ENCODE measurements at regions not wholly inside any gene's neighbourhood (a gene's known extent, or its start where the extent isn't known, plus 50 kb on each side); places are given as distances from the start of the nearest gene placed in this dataset.
"Not testable (repeated sequence)": the region's sequence is repeated elsewhere in the genome, so short reads cannot be mapped to it uniquely, and the experiment has no call there.

GRCh38 chr3:104297617-104298016 is 1069.1 kb upstream of the ALCAM start:
- no peak for DNase-seq

- no peak for DNase-seq
Observed at GRCh38 chr3:104298662-104299061, 1068.0 kb upstream of the ALCAM start.

DNA sequence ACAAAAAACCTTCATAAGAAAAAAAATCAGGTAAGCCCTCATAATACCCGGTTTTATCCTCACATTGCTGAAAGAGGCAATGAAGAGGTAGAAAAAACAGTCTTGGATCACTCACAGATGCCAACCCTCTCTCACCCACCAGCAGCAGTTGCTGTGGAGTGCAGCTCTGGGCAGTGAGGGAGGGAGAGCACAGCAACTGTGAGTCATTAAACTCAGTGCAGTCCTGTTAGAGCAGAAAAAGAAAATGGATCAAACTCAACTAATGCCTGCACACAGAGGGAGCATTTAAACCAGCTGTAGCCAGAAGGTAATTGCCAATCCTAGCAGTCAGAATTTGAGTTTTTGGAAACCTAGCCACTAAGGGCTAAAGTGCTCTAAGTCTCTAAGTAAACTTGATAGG is 1050.6 kb upstream of the ALCAM start:
- DNase-seq, result no peak

GRCh38 chr3:104323226-104323625 is 1043.5 kb upstream of the ALCAM start:
- no peak for DNase-seq

DNA sequence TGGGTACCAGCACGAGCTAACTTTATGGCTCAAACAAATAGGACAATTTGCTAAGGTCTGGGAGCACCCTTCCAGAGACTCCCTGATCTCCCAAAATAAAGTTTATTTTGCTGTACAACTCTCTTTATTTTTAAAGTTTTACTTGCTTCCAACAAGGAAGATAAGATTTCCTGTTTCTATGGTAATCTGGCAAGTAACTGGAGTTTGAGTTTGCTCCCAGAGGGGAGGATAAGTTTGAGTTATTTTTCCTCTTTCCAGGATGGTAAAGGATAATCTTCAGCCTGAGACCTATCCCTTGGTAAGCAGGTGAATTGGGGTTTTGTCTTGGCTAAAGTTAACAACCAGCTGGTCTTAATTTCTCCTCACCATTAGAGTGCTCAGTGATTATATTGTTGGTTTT is 1019.4 kb upstream of the ALCAM start:
- DNase-seq, result no peak

DNA sequence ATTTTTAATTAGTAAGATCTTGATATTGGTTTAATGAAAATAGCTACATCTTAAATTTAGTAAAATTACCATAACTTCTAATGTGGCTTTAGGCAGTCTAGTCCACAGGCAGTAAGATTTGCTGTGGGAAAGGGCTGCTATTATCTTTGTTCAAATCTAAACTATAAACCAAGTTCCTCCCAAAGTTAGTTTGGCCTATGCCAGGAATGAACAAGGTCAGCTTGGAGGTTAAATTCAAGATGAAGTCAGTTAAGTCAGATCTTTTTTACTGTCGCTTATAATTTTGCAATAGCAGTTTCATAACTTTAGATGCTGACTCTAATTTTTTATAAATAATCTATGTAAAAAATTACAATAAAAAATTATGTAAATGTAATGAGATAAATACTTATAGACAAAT is 1016.9 kb upstream of the ALCAM start:
- DNase-seq, result no peak

GRCh38 chr3:104353951-104354350 is 1012.8 kb upstream of the ALCAM start:
- no peak for DNase-seq

GRCh38 chr3:104359546-104359945 is 1007.2 kb upstream of the ALCAM start:
- no peak for DNase-seq

- no peak for DNase-seq
Observed at GRCh38 chr3:104360038-104360437, 1006.7 kb upstream of the ALCAM start.

DNA sequence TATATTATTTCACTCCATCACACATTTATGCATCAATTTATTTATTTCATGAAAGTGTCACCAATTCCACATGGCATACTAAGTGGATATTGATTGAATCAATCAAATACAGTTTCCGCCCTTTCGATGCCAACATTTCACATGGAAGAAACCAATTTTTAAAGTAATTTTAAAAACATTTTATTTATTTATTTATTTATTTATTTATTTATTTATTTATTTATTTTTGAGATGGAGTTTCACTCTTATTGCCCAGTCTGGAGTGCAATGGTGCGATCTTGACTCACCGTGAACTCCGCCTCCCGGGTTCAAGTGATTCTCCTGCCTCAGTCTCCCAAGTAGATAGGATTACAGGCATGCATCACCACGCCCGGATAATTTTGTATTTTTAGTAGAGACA is 1005.0 kb upstream of the ALCAM start:
- DNase-seq, result not testable (repeated sequence)

DNA sequence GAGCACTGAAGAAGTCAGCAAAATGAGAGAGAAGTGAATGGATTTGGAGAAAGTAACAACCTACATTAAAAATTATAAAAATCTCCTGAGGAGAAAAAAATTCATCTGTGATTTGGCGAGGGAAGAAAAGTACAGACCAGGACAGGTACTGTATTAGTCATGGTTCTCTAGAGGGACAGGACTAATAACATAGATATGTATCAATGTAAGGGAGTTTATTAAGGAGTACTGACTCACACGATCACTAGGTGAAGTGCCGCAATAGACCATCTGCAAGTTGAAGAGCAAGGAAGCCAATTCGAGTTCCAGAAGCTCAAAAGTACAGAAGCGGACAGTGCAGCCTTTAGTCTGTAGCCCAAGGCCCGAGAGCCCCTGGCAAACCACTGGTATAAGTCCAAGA is 1004.4 kb upstream of the ALCAM start:
- DNase-seq, result no peak

DNA sequence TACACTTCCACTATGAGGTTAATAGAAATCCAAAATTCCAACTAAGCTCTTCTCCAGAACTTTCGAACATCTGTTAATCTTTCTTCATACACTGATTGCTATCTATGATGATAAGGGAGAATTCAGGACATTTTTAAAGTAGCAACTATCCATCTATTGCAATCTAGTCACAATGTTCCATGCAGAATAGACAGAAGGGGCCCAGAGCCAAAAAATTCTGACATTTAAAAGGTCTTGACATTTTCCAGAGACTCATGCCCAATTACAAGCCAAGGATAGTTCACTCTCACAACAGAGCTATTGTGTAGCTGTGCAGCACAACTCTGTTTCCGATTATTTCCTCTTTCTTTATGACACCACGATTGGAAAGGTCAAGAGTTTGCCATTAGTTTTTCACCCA is 999.7 kb upstream of the ALCAM start:
- DNase-seq, result no peak

DNA sequence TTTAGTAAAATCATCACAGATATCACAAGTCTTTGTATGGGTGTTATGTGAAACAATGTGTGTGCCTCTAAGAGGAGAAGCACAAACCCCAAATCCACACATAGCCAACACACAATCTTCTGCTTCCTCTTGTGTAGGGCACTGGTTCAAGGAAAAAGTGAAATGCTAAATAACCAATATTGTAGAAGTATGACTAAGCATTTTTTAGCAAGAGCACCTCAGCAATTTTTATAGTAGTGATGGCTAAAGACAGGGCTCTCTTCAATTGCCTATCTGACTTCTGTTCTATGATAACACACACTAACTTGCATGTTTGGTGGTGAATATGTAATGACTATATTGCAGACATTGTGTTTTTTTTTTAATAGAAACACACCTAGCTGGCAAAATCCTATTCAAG is 997.9 kb upstream of the ALCAM start:
- DNase-seq, result no peak

GRCh38 chr3:104385421-104385820 is 981.3 kb upstream of the ALCAM start:
- DNase-seq, result no peak

DNA sequence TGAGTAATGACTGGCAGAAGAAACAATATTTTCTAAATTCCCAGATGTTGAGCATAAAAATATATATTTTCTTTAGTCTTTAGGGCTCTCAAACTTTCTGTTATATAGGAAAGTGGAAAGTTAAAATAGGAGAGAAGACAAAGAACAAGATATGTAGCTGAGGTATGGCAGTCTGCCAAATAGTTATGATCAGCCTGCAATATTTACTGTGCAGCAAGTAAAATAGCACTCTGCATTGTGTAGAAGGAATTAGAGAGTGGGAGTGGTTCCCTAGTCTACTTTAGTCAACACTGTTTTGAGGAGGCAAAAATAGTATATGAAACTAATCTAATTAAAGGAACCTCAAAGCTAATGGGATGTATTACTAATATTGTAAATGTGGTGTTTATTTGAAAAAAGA is 978.1 kb upstream of the ALCAM start:
- DNase-seq, result no peak

GRCh38 chr3:104392327-104392726 is 974.4 kb upstream of the ALCAM start:
- DNase-seq, result no peak

GRCh38 chr3:104396974-104397669 is 969.6 kb upstream of the ALCAM start:
- DNase-seq, result no peak

- no peak for DNase-seq
Observed at GRCh38 chr3:104397713-104398112, 969.0 kb upstream of the ALCAM start.

DNA sequence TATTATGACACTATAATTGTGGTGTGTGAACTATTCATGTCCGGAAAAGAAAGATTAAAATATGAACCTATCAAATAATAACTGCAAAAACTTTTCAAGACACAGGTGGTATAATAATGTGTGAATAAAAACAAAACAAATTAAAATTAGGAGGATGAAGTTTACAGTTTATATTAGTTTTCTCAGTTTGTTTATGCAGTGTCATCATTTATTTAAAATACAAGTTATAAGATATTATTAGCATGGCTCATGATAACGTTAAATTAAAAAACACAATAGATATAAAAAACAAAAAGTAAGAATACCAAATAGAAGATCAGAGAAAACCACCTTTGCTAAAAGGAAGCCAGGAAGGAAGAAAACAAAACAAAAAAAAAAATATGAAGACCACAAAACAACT is 963.8 kb upstream of the ALCAM start:
- DNase-seq, result no peak

- DNase-seq, result no peak
Observed at GRCh38 chr3:104411757-104412156, 955.0 kb upstream of the ALCAM start.

GRCh38 chr3:104412608-104413580 is 953.8 kb upstream of the ALCAM start:
- no peak for DNase-seq

GRCh38 chr3:104428337-104428925 is 938.3 kb upstream of the ALCAM start:
- no peak for DNase-seq

GRCh38 chr3:104429727-104430126 is 937.0 kb upstream of the ALCAM start:
- no peak for DNase-seq

DNA sequence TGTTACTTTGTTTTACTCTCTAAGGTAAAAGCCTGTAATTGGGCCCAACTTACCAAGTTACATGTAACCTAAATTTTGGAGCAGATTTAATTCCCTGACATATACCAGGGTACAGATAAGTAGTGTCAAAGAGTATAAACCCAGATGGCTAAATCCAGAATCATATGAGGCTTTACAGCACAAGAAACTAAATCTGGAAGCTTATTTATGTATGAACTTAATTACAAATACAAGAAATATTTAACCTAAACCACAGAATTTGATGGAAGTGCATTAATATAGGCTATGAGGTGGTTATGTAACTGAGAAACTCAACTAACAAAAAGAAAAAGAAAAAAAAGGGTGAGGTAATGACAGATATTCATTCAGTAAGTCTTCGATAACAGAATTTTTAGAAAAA is 930.2 kb upstream of the ALCAM start:
- no peak for DNase-seq

All from suppressor macrophage treated with lipopolysaccharide for 1 hour (primary cell).